ENCODE measurements at regions not wholly inside any gene's neighbourhood (a gene's known extent, or its start where the extent isn't known, plus 50 kb on each side); places are given as distances from the start of the nearest gene placed in this dataset.

- DNase-seq (ENCODE audit: low read depth) = no peak
- TF ChIP-seq CTCF (IDR thresholded peaks at IDR 0.05; ENCODE audit: insufficient read depth, low read depth, low read length) = no peak
- no peak overlapping the region for H3K4me3 ChIP-seq (ENCODE audit: low read depth, low read length)
Observed at GRCh38 chr18:56509656-56510055, 128.7 kb downstream of the TXNL1 start.

GRCh38 chr18:56508370-56509036 lies 129.9 kb downstream of the TXNL1 start:
- no peak for TF ChIP-seq CTCF (IDR thresholded peaks at IDR 0.05; ENCODE audit: insufficient read depth, low read depth, low read length)
- no peak overlapping the region for H3K4me3 ChIP-seq (ENCODE audit: low read depth, low read length)
- DNase-seq (ENCODE audit: low read depth) = no peak

GRCh38 chr18:56505971-56506370 lies 132.4 kb downstream of the TXNL1 start:
- no peak overlapping the region for H3K4me3 ChIP-seq (ENCODE audit: low read depth, low read length)
- TF ChIP-seq CTCF (IDR thresholded peaks at IDR 0.05; ENCODE audit: insufficient read depth, low read depth, low read length) = no peak
- no peak for DNase-seq (ENCODE audit: low read depth)

- H3K4me3 ChIP-seq (ENCODE audit: low read depth, low read length) = no peak overlapping the region
- no peak for DNase-seq (ENCODE audit: low read depth)
- no peak for TF ChIP-seq CTCF (IDR thresholded peaks at IDR 0.05; ENCODE audit: insufficient read depth, low read depth, low read length)
Observed at GRCh38 chr18:56505293-56505692, 133.1 kb downstream of the TXNL1 start.

- TF ChIP-seq CTCF (IDR thresholded peaks at IDR 0.05; ENCODE audit: insufficient read depth, low read depth, low read length) = no peak
- DNase-seq (ENCODE audit: low read depth) = peak; percentile 8
- H3K4me3 ChIP-seq (ENCODE audit: low read depth, low read length) = no peak overlapping the region
Observed at GRCh38 chr18:56501896-56502295, 136.5 kb downstream of the TXNL1 start.

GRCh38 chr18:56495884-56496283 lies 142.5 kb downstream of the TXNL1 start:
- H3K4me3 ChIP-seq (ENCODE audit: low read depth, low read length) = no peak overlapping the region
- no peak for DNase-seq (ENCODE audit: low read depth)
- TF ChIP-seq CTCF (IDR thresholded peaks at IDR 0.05; ENCODE audit: insufficient read depth, low read depth, low read length) = no peak

GRCh38 chr18:56493531-56493930 lies 144.9 kb downstream of the TXNL1 start:
- no peak for DNase-seq (ENCODE audit: low read depth)
- TF ChIP-seq CTCF (IDR thresholded peaks at IDR 0.05; ENCODE audit: insufficient read depth, low read depth, low read length) = no peak
- H3K4me3 ChIP-seq (ENCODE audit: low read depth, low read length) = no peak overlapping the region
